IMR-90 (cell line): ENCODE measurements at regions not wholly inside any gene's neighbourhood (a gene's known extent, or its start where the extent isn't known, plus 50 kb on each side); places are given as distances from the start of the nearest gene placed in this dataset.

Source experiments
- ATAC-seq: fragments of 200-7000 bp; cut with Tn5 transposase; 2 replicates; pipeline ENCODE4 v1.9.1; 2020; ENCODE audit warnings: low read depth, mild to moderate bottlenecking, moderate library complexity
- BruUV-seq: library from RNA; stranded (reverse); fragments of 400-500 nt; replicated peaks from 2 replicates; lab custom pipeline; 2021; lab: Mats Ljungman, UMichigan
- CTCF ChIA-PET: fragments of 300-600 bp; formaldehyde crosslinking; extraction: SDS; loops from one replicate; lab custom pipeline; 2021; ENCODE audit warnings: antibody characterized with exemption; lab: Yijun Ruan, JAX
- POLR2A ChIA-PET: fragments of 300-600 bp; sonication (Branson Sonifier 250); formaldehyde crosslinking; loops from one replicate; lab custom pipeline; 2022; ENCODE audit warnings: antibody characterized with exemption; ENCODE audit not compliant: unreplicated experiment; lab: Charles Lee
- DNase-seq: peaks from one replicate; pipeline ENCODE4 v3.0.0; 2013
- H2AFZ ChIP-seq: replicated peaks from 2 replicates; pipeline ENCODE3; 2013; ENCODE audit warnings: low read length, mild to moderate bottlenecking; ENCODE audit not compliant: poor library complexity
- H2AK5ac ChIP-seq: 2 replicates; pipeline ENCODE4 v1.6.1; 2013; ENCODE audit warnings: low read depth, low read length, inconsistent platforms
- H2AK9ac ChIP-seq: replicated peaks from 2 replicates; pipeline ENCODE3; 2013; ENCODE audit warnings: mild to moderate bottlenecking, low read depth, low read length, moderate library complexity; ENCODE audit not compliant: poor library complexity
- H2BK120ac ChIP-seq: 2 replicates; pipeline ENCODE4 v1.6.1; 2013; ENCODE audit warnings: low read depth, low read length, inconsistent platforms
- H2BK15ac ChIP-seq: 3 replicates; pipeline ENCODE4 v1.6.1; 2013; ENCODE audit warnings: low read depth, low read length, inconsistent platforms
- H2BK20ac ChIP-seq: 2 replicates; pipeline ENCODE4 v1.6.1; 2013; ENCODE audit warnings: low read depth, mild to moderate bottlenecking, inconsistent platforms, low read length, moderate library complexity
- H2BK5ac ChIP-seq: 2 replicates; pipeline ENCODE4 v1.6.1; 2013; ENCODE audit warnings: mild to moderate bottlenecking, low read depth, low read length, inconsistent platforms; ENCODE audit not compliant: poor library complexity, severe bottlenecking
- H3K14ac ChIP-seq: replicated peaks from 2 replicates; pipeline ENCODE4 v1.6.1; 2013; ENCODE audit warnings: low read depth, low read length, inconsistent platforms
- H3K18ac ChIP-seq: 2 replicates; pipeline ENCODE4 v1.6.1; 2013; ENCODE audit warnings: low read depth, low read length, control low read depth
- H3K23ac ChIP-seq: 2 replicates; pipeline ENCODE4 v1.6.1; 2013; ENCODE audit warnings: low read depth, low read length, inconsistent platforms
- H3K27ac ChIP-seq: 2 replicates; pipeline ENCODE4 v1.5.1; 2013; ENCODE audit warnings: mild to moderate bottlenecking, control low read depth, low read length; ENCODE audit not compliant: insufficient read depth
- H3K27me3 ChIP-seq: 2 replicates; pipeline ENCODE4 v1.6.1; 2013; ENCODE audit warnings: low read length; ENCODE audit not compliant: control insufficient read depth, insufficient read depth
- H3K36me3 ChIP-seq: 2 replicates; pipeline ENCODE4 v1.6.1; 2013; ENCODE audit warnings: low read length, mixed read lengths; ENCODE audit not compliant: control insufficient read depth, insufficient read depth
- H3K4ac ChIP-seq: 2 replicates; pipeline ENCODE4 v1.6.1; 2013; ENCODE audit warnings: low read depth, low read length, inconsistent platforms
- H3K4me1 ChIP-seq: 2 replicates; pipeline ENCODE4 v1.6.1; 2013; ENCODE audit warnings: low read length, mixed read lengths; ENCODE audit not compliant: control insufficient read depth, insufficient read depth
- H3K4me2 ChIP-seq: 2 replicates; pipeline ENCODE4 v1.6.1; 2013; ENCODE audit warnings: low read depth, mild to moderate bottlenecking, control low read depth, low read length, moderate library complexity
- H3K4me3 ChIP-seq: 2 replicates; pipeline ENCODE4 v1.5.1; 2013; ENCODE audit warnings: low read depth, mild to moderate bottlenecking, control low read depth, low read length, moderate library complexity; ENCODE audit not compliant: insufficient read depth
- H3K56ac ChIP-seq: 2 replicates; pipeline ENCODE4 v1.6.1; 2013; ENCODE audit warnings: low read length, inconsistent platforms; ENCODE audit not compliant: insufficient read depth; ENCODE audit errors: extremely low read depth
- H3K79me1 ChIP-seq, 2 experiments: 2 replicates each; pipeline ENCODE4 v1.6.1; 2013; ENCODE audit warnings: low read length in 2 of 2, inconsistent platforms in 1 of 2, low read depth in 1 of 2
- H3K9ac ChIP-seq: 2 replicates; pipeline ENCODE4 v1.6.1; 2013; ENCODE audit warnings: low read depth, low read length, control low read depth
- H3K9me1 ChIP-seq: 2 replicates; pipeline ENCODE4 v1.6.1; 2013; ENCODE audit warnings: low read length, inconsistent platforms; ENCODE audit not compliant: insufficient read depth
- H3K9me3 ChIP-seq: 2 replicates; pipeline ENCODE4 v1.6.1; 2013; ENCODE audit warnings: low read length; ENCODE audit not compliant: control insufficient read depth, insufficient read depth
- H4K20me1 ChIP-seq: 2 replicates; pipeline ENCODE4 v1.6.1; 2013; ENCODE audit warnings: low read length, inconsistent platforms; ENCODE audit not compliant: insufficient read depth
- H4K5ac ChIP-seq: 2 replicates; pipeline ENCODE4 v1.6.1; 2013; ENCODE audit warnings: mild to moderate bottlenecking, low read depth, low read length, control low read depth
- H4K8ac ChIP-seq, 2 experiments: 2 replicates each; pipeline ENCODE4 v1.6.1; 2013; ENCODE audit warnings: low read depth in 2 of 2, low read length in 2 of 2, control low read depth in 1 of 2, inconsistent platforms in 1 of 2
- H4K91ac ChIP-seq: 2 replicates; pipeline ENCODE4 v1.6.1; 2013; ENCODE audit warnings: low read depth, low read length, inconsistent platforms; ENCODE audit not compliant: insufficient read depth
- BHLHE40 ChIP-seq: fragments of 150-350 bp; IDR thresholded peaks from 2 replicates; pipeline ENCODE4 v1.6.1; 2016; ENCODE audit warnings: mild to moderate bottlenecking, low read depth, low read length
- CEBPB ChIP-seq: IDR thresholded peaks from 2 replicates; pipeline ENCODE4 v1.6.1; 2012; ENCODE audit warnings: low read depth, low read length, improper control_type of control experiment
- CHD1 ChIP-seq: IDR thresholded peaks from 2 replicates; pipeline ENCODE4 v1.6.1; 2012; ENCODE audit warnings: low read depth, low read length, improper control_type of control experiment
- CTCF ChIP-seq: conservative IDR thresholded peaks from 2 replicates; pipeline ENCODE4 v1.5.1; 2012; ENCODE audit warnings: mild to moderate bottlenecking, low read depth, low read length, improper control_type of control experiment
- FOS ChIP-seq: fragments of 150-350 bp; IDR thresholded peaks from 2 replicates; pipeline ENCODE4 v1.6.1; 2016; ENCODE audit warnings: low read depth, low read length
- MAFK ChIP-seq: IDR thresholded peaks from 2 replicates; pipeline ENCODE4 v1.6.1; 2012; ENCODE audit warnings: low read depth, low read length, improper control_type of control experiment
- MAZ ChIP-seq: IDR thresholded peaks from 2 replicates; pipeline ENCODE4 v1.6.1; 2012; ENCODE audit warnings: low read depth, mild to moderate bottlenecking, low read length, improper control_type of control experiment, moderate library complexity, borderline replicate concordance
- MXI1 ChIP-seq: IDR thresholded peaks from 2 replicates; pipeline ENCODE4 v1.6.1; 2012; ENCODE audit warnings: low read depth, mild to moderate bottlenecking, low read length, moderate library complexity, borderline replicate concordance
- NFE2L2 ChIP-seq: fragments of 150-350 bp; IDR thresholded peaks from 2 replicates; pipeline ENCODE4 v1.6.1; 2016; ENCODE audit warnings: low read depth, mild to moderate bottlenecking, low read length
- POLR2A ChIP-seq: IDR thresholded peaks from 2 replicates; pipeline ENCODE4 v1.6.1; 2012; ENCODE audit warnings: mild to moderate bottlenecking, low read depth, low read length
- RAD21 ChIP-seq: IDR thresholded peaks from 2 replicates; pipeline ENCODE4 v1.6.1; 2012; ENCODE audit warnings: low read length, improper control_type of control experiment
- RCOR1 ChIP-seq: IDR thresholded peaks from 2 replicates; pipeline ENCODE4 v1.6.1; 2012; ENCODE audit warnings: mild to moderate bottlenecking, low read length, improper control_type of control experiment; ENCODE audit not compliant: insufficient replicate concordance
- RFX5 ChIP-seq: IDR thresholded peaks from 2 replicates; pipeline ENCODE4 v1.8.0; 2012; ENCODE audit warnings: low read depth, mild to moderate bottlenecking, low read length, moderate library complexity
- SMC3 ChIP-seq: fragments of 150-350 bp; IDR thresholded peaks from 2 replicates; pipeline ENCODE4 v1.6.1; 2016; ENCODE audit warnings: low read depth, mild to moderate bottlenecking, antibody characterized with exemption, low read length, moderate library complexity
- WGBS, 2 experiments: methylation state at CpG; one replicate each; pipeline versions ENCODE4 v1.1.5 to v1.1.7; 2013; ENCODE audit warnings: missing lambda C conversion rate in 2 of 2; ENCODE audit not compliant: insufficient read length in 1 of 2; ENCODE audit errors: extremely low coverage in 2 of 2; 5-methylcytosine and 5-hydroxymethylcytosine counted together
- dilution Hi-C: fragments of 300-500 bp; cut with HindIII; formaldehyde crosslinking; loops from one replicate; pipeline ENCODE4 v1.14.3; 2018; ENCODE audit warnings: low sequenced_read_pairs; ENCODE audit not compliant: unreplicated experiment
- in situ Hi-C: fragments of 300-500 bp; cut with MboI; formaldehyde crosslinking; loops from 3 replicates; pipeline ENCODE4 v1.14.3; 2019; ENCODE audit warnings: low sequenced_read_pairs, inconsistent platforms, mixed read lengths
- intact Hi-C: fragments of 100-400 bp; cut with micrococcal nuclease; formaldehyde crosslinking; loops from 2 replicates; pipeline ENCODE4 v1.10.0; 2022
- TF ChIP-seq, protein P1 (sequence below): fragments of 150-350 bp; IDR thresholded peaks from 2 replicates; pipeline ENCODE4 v1.6.1; 2017; ENCODE audit warnings: mild to moderate bottlenecking, antibody characterized with exemption, low read length, low read depth
- TF ChIP-seq, protein P2 (sequence below): fragments of 150-350 bp; IDR thresholded peaks from 2 replicates; pipeline ENCODE4 v1.6.1; 2016; ENCODE audit warnings: low read depth, mild to moderate bottlenecking, low read length, moderate library complexity, borderline replicate concordance

- WGBS, 2 experiments, result 82% methylated on average over 9 of the region's 21 CpGs; no CpG with 5 or more reads in 1 of the 2 experiments
- no peak overlapping the region for H3K4me3 ChIP-seq
- H3K79me1 ChIP-seq, result no peaks in the 10 kb centered on the region
- ChIA-PET CTCF (no interaction called here), POLR2A (no interaction called here)
- H2BK5ac ChIP-seq, result no peak overlapping the region
- no peak overlapping the region for H2BK120ac ChIP-seq
- no peak overlapping the region for H2BK20ac ChIP-seq
- H3K4ac ChIP-seq, result no peak overlapping the region
- intact Hi-C loops (no loop called here), in situ Hi-C loops (no loop called here), dilution Hi-C loops (no loop called here)
- H3K36me3 ChIP-seq, result no peaks in the 10 kb centered on the region
- H4K5ac ChIP-seq, result no peak overlapping the region
- no peak overlapping the region for H2BK15ac ChIP-seq
- H3K9ac ChIP-seq, result no peak overlapping the region
- no TSS peak for BruUV-seq
- no peak overlapping the region for H3K56ac ChIP-seq
- no peak overlapping the region for H2AK5ac ChIP-seq
- TF ChIP-seq RFX5 (no peak), BHLHE40 (no peak), MAZ (no peak), FOS (no peak), RCOR1 (no peak), MXI1 (no peak), CEBPB (no peak), RAD21 (no peak), POLR2A (no peak), CTCF (no peak), MAFK (no peak), NFE2L2 (no peak), CHD1 (no peak), SMC3 (no peak)
- TF ChIP-seq, protein P1, sequence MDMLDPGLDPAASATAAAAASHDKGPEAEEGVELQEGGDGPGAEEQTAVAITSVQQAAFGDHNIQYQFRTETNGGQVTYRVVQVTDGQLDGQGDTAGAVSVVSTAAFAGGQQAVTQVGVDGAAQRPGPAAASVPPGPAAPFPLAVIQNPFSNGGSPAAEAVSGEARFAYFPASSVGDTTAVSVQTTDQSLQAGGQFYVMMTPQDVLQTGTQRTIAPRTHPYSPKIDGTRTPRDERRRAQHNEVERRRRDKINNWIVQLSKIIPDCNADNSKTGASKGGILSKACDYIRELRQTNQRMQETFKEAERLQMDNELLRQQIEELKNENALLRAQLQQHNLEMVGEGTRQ, result no peak
- TF ChIP-seq, protein P2, sequence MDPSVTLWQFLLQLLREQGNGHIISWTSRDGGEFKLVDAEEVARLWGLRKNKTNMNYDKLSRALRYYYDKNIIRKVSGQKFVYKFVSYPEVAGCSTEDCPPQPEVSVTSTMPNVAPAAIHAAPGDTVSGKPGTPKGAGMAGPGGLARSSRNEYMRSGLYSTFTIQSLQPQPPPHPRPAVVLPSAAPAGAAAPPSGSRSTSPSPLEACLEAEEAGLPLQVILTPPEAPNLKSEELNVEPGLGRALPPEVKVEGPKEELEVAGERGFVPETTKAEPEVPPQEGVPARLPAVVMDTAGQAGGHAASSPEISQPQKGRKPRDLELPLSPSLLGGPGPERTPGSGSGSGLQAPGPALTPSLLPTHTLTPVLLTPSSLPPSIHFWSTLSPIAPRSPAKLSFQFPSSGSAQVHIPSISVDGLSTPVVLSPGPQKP, result no peak
- H2AK9ac ChIP-seq, result no peak overlapping the region
- no peak overlapping the region for H2AFZ ChIP-seq
- no peak overlapping the region for H3K18ac ChIP-seq
- H4K20me1 ChIP-seq, result no peaks in the 10 kb centered on the region
- ATAC-seq (no peak), DNase-seq (no peak)
- no peak overlapping the region for H4K91ac ChIP-seq
- H3K27me3 ChIP-seq, result no peaks in the 10 kb centered on the region
- no peak overlapping the region for H3K14ac ChIP-seq
- no peak overlapping the region for H3K27ac ChIP-seq
- no peak overlapping the region for H3K4me2 ChIP-seq
- H4K8ac ChIP-seq, result no peak overlapping the region
- H3K4me1 ChIP-seq, result no peaks in the 10 kb centered on the region
- peaks cover 40% of the 10 kb centered on the region for H3K9me3 ChIP-seq
- H3K23ac ChIP-seq, result no peak overlapping the region
- no peaks in the 10 kb centered on the region for H3K9me1 ChIP-seq
Observed at GRCh38 chr14:104375551-104376201, 203.9 kb upstream of the C14orf180 start.
